ENCODE measurements at regions not wholly inside any gene's neighbourhood (a gene's known extent, or its start where the extent isn't known, plus 50 kb on each side); places are given as distances from the start of the nearest gene placed in this dataset.

GRCh38 chr7:119664601-119665000 lies 608.4 kb upstream of the KCND2 start:
- CTCF ChIA-PET: no interaction called here
- peak; percentile 14 for DNase-seq (ENCODE audit: low spot score)

GRCh38 chr7:119665796-119666195 lies 607.2 kb upstream of the KCND2 start:
- DNase-seq (ENCODE audit: low spot score): no peak
- POLR2A ChIA-PET (ENCODE audit: low non-redundant PET): no interaction called here

More at GRCh38 chr7:119664601-119665000, 608.4 kb upstream of the KCND2 start:
- H3K27ac ChIP-seq: no peak overlapping the region
- POLR2A ChIA-PET (ENCODE audit: low non-redundant PET): no interaction called here
- TF ChIP-seq CTCF (conservative IDR thresholded peaks at IDR 0.05; ENCODE audit: low read depth): no peak

GRCh38 chr7:119681336-119681735 lies 591.6 kb upstream of the KCND2 start:
- ChIA-PET CTCF (no interaction called here), POLR2A (ENCODE audit: low non-redundant PET) (no interaction called here)
- no peak for DNase-seq (ENCODE audit: low spot score)
- no peak for TF ChIP-seq CTCF (conservative IDR thresholded peaks at IDR 0.05; ENCODE audit: low read depth)
- no peak overlapping the region for H3K27ac ChIP-seq

More at GRCh38 chr7:119665796-119666195, 607.2 kb upstream of the KCND2 start:
- no peak for TF ChIP-seq CTCF (conservative IDR thresholded peaks at IDR 0.05; ENCODE audit: low read depth)
- no peak overlapping the region for H3K27ac ChIP-seq
- CTCF ChIA-PET: no interaction called here

GRCh38 chr7:119684763-119685162 lies 588.2 kb upstream of the KCND2 start:
- TF ChIP-seq CTCF (conservative IDR thresholded peaks at IDR 0.05; ENCODE audit: low read depth): no peak
- CTCF ChIA-PET: no interaction called here
- POLR2A ChIA-PET (ENCODE audit: low non-redundant PET): no interaction called here
- no peak for DNase-seq (ENCODE audit: low spot score)
- no peak overlapping the region for H3K27ac ChIP-seq

- POLR2A ChIA-PET (ENCODE audit: low non-redundant PET): no interaction called here
- CTCF ChIA-PET: no interaction called here
- no peak for DNase-seq (ENCODE audit: low spot score)
- no peak for TF ChIP-seq CTCF (conservative IDR thresholded peaks at IDR 0.05; ENCODE audit: low read depth)
- no peak overlapping the region for H3K27ac ChIP-seq
Measured at GRCh38 chr7:119685906-119686305, 587.1 kb upstream of the KCND2 start.

GRCh38 chr7:119688831-119689230 lies 584.1 kb upstream of the KCND2 start:
- no peak for DNase-seq (ENCODE audit: low spot score)
- ChIA-PET POLR2A (ENCODE audit: low non-redundant PET) (no interaction called here), CTCF (no interaction called here)
- TF ChIP-seq CTCF (conservative IDR thresholded peaks at IDR 0.05; ENCODE audit: low read depth): no peak
- H3K27ac ChIP-seq: no peak overlapping the region

- ChIA-PET CTCF (no interaction called here), POLR2A (ENCODE audit: low non-redundant PET) (no interaction called here)
- no peak for DNase-seq (ENCODE audit: low spot score)
- TF ChIP-seq CTCF (conservative IDR thresholded peaks at IDR 0.05; ENCODE audit: low read depth): no peak
- H3K27ac ChIP-seq: no peak overlapping the region
Measured at GRCh38 chr7:119692541-119692940, 580.4 kb upstream of the KCND2 start.

Measured in RWPE1 (cell line).